ENCODE measurements at regions not wholly inside any gene's neighbourhood (a gene's known extent, or its start where the extent isn't known, plus 50 kb on each side); places are given as distances from the start of the nearest gene placed in this dataset.

DNA sequence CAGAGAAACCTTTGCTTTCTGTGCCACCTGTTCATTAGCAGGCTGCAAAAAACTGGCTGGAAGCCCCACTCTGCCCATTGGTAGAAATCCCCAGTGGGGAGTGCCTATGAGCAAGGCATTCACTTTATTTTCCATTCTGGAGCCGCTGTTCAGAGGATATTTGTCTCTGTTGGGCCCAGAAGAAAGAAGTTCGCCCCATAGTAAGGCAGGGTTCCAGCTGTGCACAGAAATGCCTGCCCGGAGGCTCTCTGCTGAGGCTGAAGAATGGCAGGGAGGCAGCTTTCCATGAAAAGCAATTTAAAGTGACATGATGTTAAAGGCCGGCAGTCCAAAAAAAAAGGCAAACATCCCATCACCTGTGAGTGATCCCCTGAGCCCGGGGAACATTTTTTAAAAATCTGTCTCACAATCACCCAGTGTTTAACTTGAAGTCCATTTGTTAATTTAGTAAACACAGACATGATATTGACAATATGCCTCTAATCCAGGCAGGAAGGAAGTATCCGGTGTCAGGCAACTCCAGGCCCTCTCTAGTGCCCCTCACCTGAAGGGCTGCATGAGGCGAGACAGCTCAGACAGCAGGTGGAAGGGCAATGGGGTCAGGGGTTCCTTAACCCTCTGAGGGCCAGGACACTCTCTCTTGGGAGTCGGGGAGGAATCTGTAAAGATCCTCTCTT, 265.1 kb upstream of the SIX2 start:
- POLR2A ChIA-PET = interaction anchor here (1.3 kb wide), 1 partner anchor 12 kb away, joined by 3 read pairs; no protein-coding TSS in a partner anchor
- DNase-seq (ENCODE audit: extremely low spot score) = no peak
- CTCF ChIA-PET = interaction anchor here (0.5 kb wide), 1 partner anchor 305 kb away, joined by 3 read pairs; no protein-coding TSS in a partner anchor
- TF ChIP-seq NFRKB (IDR thresholded peaks at IDR 0.05) = no peak
- TF ChIP-seq, protein P1, sequence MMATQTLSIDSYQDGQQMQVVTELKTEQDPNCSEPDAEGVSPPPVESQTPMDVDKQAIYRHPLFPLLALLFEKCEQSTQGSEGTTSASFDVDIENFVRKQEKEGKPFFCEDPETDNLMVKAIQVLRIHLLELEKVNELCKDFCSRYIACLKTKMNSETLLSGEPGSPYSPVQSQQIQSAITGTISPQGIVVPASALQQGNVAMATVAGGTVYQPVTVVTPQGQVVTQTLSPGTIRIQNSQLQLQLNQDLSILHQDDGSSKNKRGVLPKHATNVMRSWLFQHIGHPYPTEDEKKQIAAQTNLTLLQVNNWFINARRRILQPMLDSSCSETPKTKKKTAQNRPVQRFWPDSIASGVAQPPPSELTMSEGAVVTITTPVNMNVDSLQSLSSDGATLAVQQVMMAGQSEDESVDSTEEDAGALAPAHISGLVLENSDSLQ (IDR thresholded peaks at IDR 0.05) = no peak
- no peak for TF ChIP-seq TARDBP (IDR thresholded peaks at IDR 0.05)
- TF ChIP-seq ZNF384 (IDR thresholded peaks at IDR 0.05) = no peak
- TF ChIP-seq FOXK2 (IDR thresholded peaks at IDR 0.05) = no peak
- no peak for TF ChIP-seq ELF4 (IDR thresholded peaks at IDR 0.05)
- no peak for TF ChIP-seq FOXA1 (IDR thresholded peaks at IDR 0.05)
- TF ChIP-seq ARNT (IDR thresholded peaks at IDR 0.05) = no peak
- no peak for TF ChIP-seq SUZ12 (IDR thresholded peaks at IDR 0.05)
- no peak for TF ChIP-seq HDGF (IDR thresholded peaks at IDR 0.05; ENCODE audit: borderline replicate concordance)
- TF ChIP-seq BHLHE40 (IDR thresholded peaks at IDR 0.05; ENCODE audit: borderline replicate concordance) = no peak
- no peak for TF ChIP-seq FOXM1 (IDR thresholded peaks at IDR 0.05; ENCODE audit: borderline replicate concordance)
- no peak for TF ChIP-seq LEF1 (IDR thresholded peaks at IDR 0.05; ENCODE audit: borderline replicate concordance)

DNA sequence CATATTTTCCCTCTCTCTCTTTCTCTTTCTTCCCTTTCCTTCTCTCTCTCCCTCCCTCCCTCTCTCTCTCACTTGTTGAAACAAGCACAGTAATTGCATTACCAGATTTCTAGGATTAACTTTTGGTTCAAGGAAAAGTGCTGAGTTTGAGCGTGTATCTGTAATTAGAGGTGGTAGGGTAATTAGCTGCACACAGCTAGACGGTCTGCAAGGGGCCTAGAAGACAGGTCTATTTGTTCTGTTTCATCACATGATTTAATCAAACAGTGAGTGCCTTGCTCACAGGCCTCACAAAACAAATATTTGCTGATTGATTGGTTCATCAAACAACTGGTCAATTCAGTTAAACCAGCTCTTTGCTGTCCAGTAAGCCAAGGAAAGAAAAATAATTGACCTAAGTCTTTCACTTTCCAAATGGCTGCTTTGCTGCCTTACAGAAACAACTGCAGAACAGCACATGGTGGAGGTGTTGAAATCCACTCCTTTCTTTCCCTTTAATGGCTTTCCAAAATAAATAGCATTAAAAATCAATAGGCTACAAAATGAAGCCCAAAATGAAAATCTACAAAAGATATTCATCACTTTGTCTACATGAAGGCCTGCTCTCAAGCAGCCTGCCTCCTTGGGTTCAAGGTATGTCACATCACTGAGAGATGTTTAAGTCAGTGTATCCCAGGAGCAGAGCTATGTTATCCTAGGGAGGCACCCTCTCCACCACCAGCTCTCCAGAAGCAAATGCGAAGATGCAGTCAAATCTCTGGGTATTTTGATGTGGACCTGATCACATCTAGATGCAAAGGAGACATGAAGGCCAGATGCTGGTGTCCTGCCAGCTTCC, 264.4 kb upstream of the SIX2 start:
- CTCF ChIA-PET = no interaction called here
- POLR2A ChIA-PET = interaction anchor here (1.3 kb wide), 1 partner anchor 11 kb away, joined by 3 read pairs; no protein-coding TSS in a partner anchor
- TF ChIP-seq SUZ12 (IDR thresholded peaks at IDR 0.05) = no peak
- TF ChIP-seq SP1 (IDR thresholded peaks at IDR 0.05) = no peak
- no peak for TF ChIP-seq ELF4 (IDR thresholded peaks at IDR 0.05)
- TF ChIP-seq FOXK2 (IDR thresholded peaks at IDR 0.05) = no peak
- no peak for TF ChIP-seq TARDBP (IDR thresholded peaks at IDR 0.05)
- TF ChIP-seq CTBP1 (IDR thresholded peaks at IDR 0.05; ENCODE audit: borderline replicate concordance) = no peak
- TF ChIP-seq, protein P1 (IDR thresholded peaks at IDR 0.05) = no peak
- DNase-seq (ENCODE audit: extremely low spot score) = no peak

- ChIA-PET CTCF (no interaction called here), POLR2A (no interaction called here)
- TF ChIP-seq, protein P1 (IDR thresholded peaks at IDR 0.05) = no peak
- TF ChIP-seq FOXA1 (IDR thresholded peaks at IDR 0.05) (no peak), L3MBTL2 (conservative IDR thresholded peaks at IDR 0.05) (no peak), SP1 (IDR thresholded peaks at IDR 0.05) (no peak), ZNF384 (IDR thresholded peaks at IDR 0.05) (no peak), FOXK2 (IDR thresholded peaks at IDR 0.05) (no peak), FOXM1 (IDR thresholded peaks at IDR 0.05; ENCODE audit: borderline replicate concordance) (no peak), ELF4 (IDR thresholded peaks at IDR 0.05) (no peak), BHLHE40 (IDR thresholded peaks at IDR 0.05; ENCODE audit: borderline replicate concordance) (no peak), TARDBP (IDR thresholded peaks at IDR 0.05) (no peak), HDGF (IDR thresholded peaks at IDR 0.05; ENCODE audit: borderline replicate concordance) (no peak), SUZ12 (IDR thresholded peaks at IDR 0.05) (no peak), ARNT (IDR thresholded peaks at IDR 0.05) (no peak)
- no peak for DNase-seq (ENCODE audit: extremely low spot score)
Observed at GRCh38 chr2:45272549-45273265, 263.5 kb upstream of the SIX2 start.

GRCh38 chr2:45269149-45269793, 260.0 kb upstream of the SIX2 start:
- no peak for TF ChIP-seq SUZ12 (IDR thresholded peaks at IDR 0.05)
- no peak for TF ChIP-seq HDGF (IDR thresholded peaks at IDR 0.05; ENCODE audit: borderline replicate concordance)
- no peak for TF ChIP-seq FOXA1 (IDR thresholded peaks at IDR 0.05)
- no peak for TF ChIP-seq FOXK2 (IDR thresholded peaks at IDR 0.05)
- no peak for TF ChIP-seq L3MBTL2 (conservative IDR thresholded peaks at IDR 0.05)
- TF ChIP-seq ELF4 (IDR thresholded peaks at IDR 0.05) = no peak
- TF ChIP-seq, protein P1 (IDR thresholded peaks at IDR 0.05) = no peak
- no peak for TF ChIP-seq TARDBP (IDR thresholded peaks at IDR 0.05)
- TF ChIP-seq CTBP1 (IDR thresholded peaks at IDR 0.05; ENCODE audit: borderline replicate concordance) = no peak
- TF ChIP-seq BHLHE40 (IDR thresholded peaks at IDR 0.05; ENCODE audit: borderline replicate concordance) = no peak
- no peak for TF ChIP-seq LEF1 (IDR thresholded peaks at IDR 0.05; ENCODE audit: borderline replicate concordance)
- TF ChIP-seq ZNF384 (IDR thresholded peaks at IDR 0.05) = no peak
- TF ChIP-seq ARNT (IDR thresholded peaks at IDR 0.05) = no peak
- TF ChIP-seq FOXM1 (IDR thresholded peaks at IDR 0.05; ENCODE audit: borderline replicate concordance) = no peak
- TF ChIP-seq NFRKB (IDR thresholded peaks at IDR 0.05) = no peak
- no peak for TF ChIP-seq SP1 (IDR thresholded peaks at IDR 0.05)
- ChIA-PET POLR2A (no interaction called here), CTCF (no interaction called here)
- no peak for DNase-seq (ENCODE audit: extremely low spot score)
